HG02763 (cell line): ENCODE measurements at regions not wholly inside any gene's neighbourhood (a gene's known extent, or its start where the extent isn't known, plus 50 kb on each side); places are given as distances from the start of the nearest gene placed in this dataset.
"Not testable (repeated sequence)": the region's sequence is repeated elsewhere in the genome, so short reads cannot be mapped to it uniquely, and the experiment has no call there.

Experiments used
- ATAC-seq: cut with Tn5 transposase; IDR thresholded peaks from one replicate; pipeline ENCODE4 v1.9.1; 2021; ENCODE audit warnings: mild to moderate bottlenecking, moderate library complexity; ENCODE audit not compliant: unreplicated experiment

GRCh38 chr6:121897337-121897760 is 461.9 kb downstream of the GJA1 start:
- no peak for ATAC-seq

GRCh38 chr6:121901432-121901831 is 466.0 kb downstream of the GJA1 start:
- ATAC-seq: no peak

GRCh38 chr6:121904559-121904958 is 469.1 kb downstream of the GJA1 start:
- ATAC-seq: no peak

- no peak for ATAC-seq
Measured at GRCh38 chr6:121912905-121913304, 477.5 kb downstream of the GJA1 start.

- no peak for ATAC-seq
Measured at GRCh38 chr6:121917263-121917829, 481.9 kb downstream of the GJA1 start.

GRCh38 chr6:121917834-121918559 is 481.5 kb upstream of the HSF2 start:
- no peak for ATAC-seq

GRCh38 chr6:121920616-121921015 is 478.8 kb upstream of the HSF2 start:
- ATAC-seq: no peak

- ATAC-seq: no peak
Measured at GRCh38 chr6:121925024-121925423, 474.4 kb upstream of the HSF2 start.

- no peak for ATAC-seq
Measured at GRCh38 chr6:121925534-121926255, 473.8 kb upstream of the HSF2 start.

- ATAC-seq: no peak
Measured at GRCh38 chr6:121929301-121929700, 470.2 kb upstream of the HSF2 start.

- no peak for ATAC-seq
Measured at GRCh38 chr6:121932076-121932991, 467.1 kb upstream of the HSF2 start.

- no peak for ATAC-seq
Measured at GRCh38 chr6:121934451-121934850, 465.0 kb upstream of the HSF2 start.

- ATAC-seq: no peak
Measured at GRCh38 chr6:121940728-121941127, 458.7 kb upstream of the HSF2 start.

GRCh38 chr6:121944354-121944753 is 455.1 kb upstream of the HSF2 start:
- no peak for ATAC-seq

GRCh38 chr6:121951123-121951522 is 448.3 kb upstream of the HSF2 start:
- no peak for ATAC-seq

GRCh38 chr6:121951918-121952379 is 447.5 kb upstream of the HSF2 start:
- no peak for ATAC-seq

GRCh38 chr6:121955401-121955800 is 444.1 kb upstream of the HSF2 start:
- not testable (repeated sequence) for ATAC-seq

- no peak for ATAC-seq
Measured at GRCh38 chr6:121956782-121957181, 442.7 kb upstream of the HSF2 start.

GRCh38 chr6:121959501-121959900 is 440.0 kb upstream of the HSF2 start:
- ATAC-seq: no peak

- ATAC-seq: no peak
Measured at GRCh38 chr6:121961619-121962125, 437.8 kb upstream of the HSF2 start.

GRCh38 chr6:121963826-121964225 is 435.6 kb upstream of the HSF2 start:
- no peak for ATAC-seq
